ENCODE measurements at regions not wholly inside any gene's neighbourhood (a gene's known extent, or its start where the extent isn't known, plus 50 kb on each side); places are given as distances from the start of the nearest gene placed in this dataset.

DNA sequence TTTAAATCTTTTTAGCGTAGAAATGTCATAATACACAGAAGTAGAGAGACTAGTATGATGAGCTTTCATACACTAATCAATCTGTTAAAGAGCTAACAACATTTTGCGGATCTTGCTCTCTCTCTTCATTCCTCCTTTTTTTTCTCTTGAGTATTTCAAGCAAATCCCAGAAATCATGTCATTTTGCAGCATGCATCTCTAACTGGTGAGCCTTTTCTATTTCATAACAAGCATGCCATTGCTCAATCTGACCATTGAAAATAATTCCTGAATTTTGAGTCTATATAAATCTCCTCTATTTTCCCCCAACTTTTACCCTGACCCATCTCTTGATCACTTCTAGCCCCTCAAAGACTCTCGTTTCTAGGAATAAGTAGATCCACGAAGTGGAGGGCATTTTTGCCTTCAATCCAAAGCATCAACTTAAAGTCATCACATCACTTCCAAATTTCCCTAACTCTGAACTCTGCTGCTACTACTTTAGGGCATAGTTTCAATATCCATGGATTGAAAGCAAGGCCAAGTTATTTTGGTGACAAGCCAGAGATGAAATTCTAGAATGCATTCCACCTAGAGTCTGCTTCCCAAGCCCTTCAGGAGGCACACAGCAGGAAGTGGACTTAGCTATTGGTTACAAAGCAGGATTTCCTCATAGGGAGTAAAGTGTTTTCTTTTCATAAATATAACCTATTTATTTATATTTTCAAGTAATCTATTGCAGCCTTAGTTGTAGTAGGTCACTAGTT, 253.5 kb upstream of the ZPLD1 start:
- H3K4me3 ChIP-seq (ENCODE audit: low read depth, low read length) = no peak overlapping the region
- TF ChIP-seq, protein P1, sequence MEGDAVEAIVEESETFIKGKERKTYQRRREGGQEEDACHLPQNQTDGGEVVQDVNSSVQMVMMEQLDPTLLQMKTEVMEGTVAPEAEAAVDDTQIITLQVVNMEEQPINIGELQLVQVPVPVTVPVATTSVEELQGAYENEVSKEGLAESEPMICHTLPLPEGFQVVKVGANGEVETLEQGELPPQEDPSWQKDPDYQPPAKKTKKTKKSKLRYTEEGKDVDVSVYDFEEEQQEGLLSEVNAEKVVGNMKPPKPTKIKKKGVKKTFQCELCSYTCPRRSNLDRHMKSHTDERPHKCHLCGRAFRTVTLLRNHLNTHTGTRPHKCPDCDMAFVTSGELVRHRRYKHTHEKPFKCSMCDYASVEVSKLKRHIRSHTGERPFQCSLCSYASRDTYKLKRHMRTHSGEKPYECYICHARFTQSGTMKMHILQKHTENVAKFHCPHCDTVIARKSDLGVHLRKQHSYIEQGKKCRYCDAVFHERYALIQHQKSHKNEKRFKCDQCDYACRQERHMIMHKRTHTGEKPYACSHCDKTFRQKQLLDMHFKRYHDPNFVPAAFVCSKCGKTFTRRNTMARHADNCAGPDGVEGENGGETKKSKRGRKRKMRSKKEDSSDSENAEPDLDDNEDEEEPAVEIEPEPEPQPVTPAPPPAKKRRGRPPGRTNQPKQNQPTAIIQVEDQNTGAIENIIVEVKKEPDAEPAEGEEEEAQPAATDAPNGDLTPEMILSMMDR (conservative IDR thresholded peaks at IDR 0.05; ENCODE audit: low read depth, low read length) = no peak
- DNase-seq (ENCODE audit: low read depth) = peak; percentile 97

DNA sequence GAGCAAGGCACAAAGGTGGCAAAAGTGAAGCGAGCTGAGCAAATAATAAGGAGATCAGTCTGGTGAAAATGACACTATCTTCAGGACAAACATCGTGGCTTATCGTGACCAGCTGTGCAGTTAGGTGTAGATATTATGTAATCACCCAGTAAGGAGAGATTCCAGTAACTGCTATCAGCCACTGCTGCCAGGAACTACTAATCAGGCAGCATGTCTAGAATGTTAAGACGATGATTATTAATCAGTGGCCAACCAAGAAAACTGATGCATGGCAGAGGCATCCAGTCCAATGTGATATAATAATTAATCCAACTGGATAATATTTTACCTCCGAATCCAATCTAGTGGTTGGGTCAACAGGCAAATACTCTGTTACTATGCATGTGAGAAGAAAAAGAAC, 252.7 kb upstream of the ZPLD1 start:
- no peak overlapping the region for H3K4me3 ChIP-seq (ENCODE audit: low read depth, low read length)

DNA sequence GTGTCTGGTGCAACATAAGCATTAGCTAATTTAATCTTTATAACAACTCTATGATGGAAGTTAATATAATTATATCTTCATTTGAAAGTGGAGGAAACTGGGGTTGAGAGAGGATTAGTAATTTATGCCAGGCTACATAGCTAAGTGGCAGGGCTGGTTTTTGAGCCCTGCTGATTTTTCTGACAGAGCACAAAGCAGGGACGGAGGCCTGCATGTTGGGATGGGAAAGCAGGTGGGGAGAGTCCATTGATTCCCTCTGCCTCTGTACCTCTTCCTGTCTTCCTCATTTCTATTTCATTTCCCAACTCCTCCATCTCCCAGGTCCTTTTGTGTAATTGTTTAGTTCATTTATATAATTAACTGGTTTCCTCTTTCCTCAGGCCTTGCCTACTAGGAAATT, 251.6 kb upstream of the ZPLD1 start:
- no peak for DNase-seq (ENCODE audit: low read depth)
- TF ChIP-seq, protein P1 (conservative IDR thresholded peaks at IDR 0.05; ENCODE audit: low read depth, low read length) = no peak
- H3K4me3 ChIP-seq (ENCODE audit: low read depth, low read length) = no peak overlapping the region

More for the DNA sequence above, 252.7 kb upstream of the ZPLD1 start:
- TF ChIP-seq, protein P1 (conservative IDR thresholded peaks at IDR 0.05; ENCODE audit: low read depth, low read length) = no peak
- peak; percentile 79 for DNase-seq (ENCODE audit: low read depth)

DNA sequence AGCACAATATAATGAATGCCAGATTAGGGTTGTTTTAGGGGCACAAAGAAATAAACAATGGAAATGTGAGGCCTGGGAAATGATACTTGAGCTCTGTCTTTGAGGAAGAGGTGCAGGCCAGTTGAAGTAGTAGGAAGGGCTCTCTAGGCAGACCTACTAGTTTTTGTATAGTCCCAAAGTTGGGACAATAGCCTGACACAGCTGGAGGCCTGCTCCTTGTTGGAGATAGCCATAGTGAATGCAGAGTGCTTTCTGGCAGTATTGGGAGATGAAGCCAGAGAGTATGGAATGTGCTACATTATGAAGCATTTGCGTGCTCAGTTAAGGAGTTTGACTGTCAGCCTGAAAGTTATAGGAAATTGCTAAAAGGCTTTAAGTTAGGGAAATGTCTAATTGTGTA, 251.2 kb upstream of the ZPLD1 start:
- no peak overlapping the region for H3K4me3 ChIP-seq (ENCODE audit: low read depth, low read length)
- no peak for DNase-seq (ENCODE audit: low read depth)
- TF ChIP-seq, protein P1 (conservative IDR thresholded peaks at IDR 0.05; ENCODE audit: low read depth, low read length) = no peak

DNA sequence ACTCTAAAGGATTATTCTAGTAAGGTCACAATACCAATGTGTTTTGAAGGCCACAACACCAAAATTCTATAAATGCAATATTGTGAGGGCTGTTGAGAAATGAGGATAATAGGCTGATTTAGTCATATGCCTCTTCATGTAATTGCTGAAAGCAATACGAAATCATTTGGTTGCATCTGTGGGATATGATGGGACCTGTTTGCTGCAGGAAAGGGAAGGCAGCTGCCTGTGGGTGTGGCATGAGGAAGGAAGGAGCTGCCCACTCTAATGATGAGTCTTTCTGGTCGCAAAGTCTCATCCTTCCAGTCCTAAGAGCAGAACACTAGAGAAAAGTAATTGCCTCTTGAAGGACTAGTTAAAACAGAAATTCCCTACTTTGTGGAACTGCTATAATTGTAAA, 245.3 kb upstream of the ZPLD1 start:
- TF ChIP-seq, protein P1 (conservative IDR thresholded peaks at IDR 0.05; ENCODE audit: low read depth, low read length) = no peak
- no peak overlapping the region for H3K4me3 ChIP-seq (ENCODE audit: low read depth, low read length)

DNA sequence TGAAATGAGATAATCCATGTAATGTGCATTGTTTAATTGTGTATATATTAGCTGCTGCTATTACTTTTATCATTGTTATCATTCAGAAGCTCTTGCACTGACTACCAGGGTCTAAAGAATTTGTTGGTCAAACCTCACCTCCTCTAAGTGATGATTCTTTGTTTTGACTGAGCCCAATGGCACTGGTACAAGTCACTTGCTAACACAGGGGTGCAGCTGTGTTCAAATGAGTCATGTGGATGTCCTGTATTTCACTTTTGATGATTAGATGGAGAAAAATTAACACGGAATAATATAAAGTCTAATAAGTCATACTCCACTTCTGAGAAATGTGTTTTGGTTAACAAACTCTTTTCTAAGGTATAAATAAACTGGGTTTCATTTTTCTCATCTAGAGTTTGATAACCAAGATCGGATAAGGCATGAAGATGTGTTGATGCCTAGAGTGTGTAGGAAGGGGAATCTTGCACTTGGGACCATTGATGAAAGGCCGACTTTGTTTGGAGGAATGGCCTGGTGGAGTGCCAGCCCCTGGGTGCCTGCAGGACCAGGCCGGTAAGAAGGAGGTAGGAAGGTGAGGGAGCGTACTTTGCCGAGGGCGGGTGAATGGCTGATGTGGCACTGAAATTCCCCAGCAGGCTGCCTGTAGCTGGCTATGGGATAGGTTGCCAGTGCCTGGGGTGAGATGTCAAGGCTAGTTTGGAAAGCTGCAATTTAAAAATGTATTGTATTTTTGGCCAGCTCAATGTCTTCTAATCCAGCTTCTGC, 244.7 kb upstream of the ZPLD1 start:
- no peak for DNase-seq (ENCODE audit: low read depth)
- TF ChIP-seq, protein P1 (conservative IDR thresholded peaks at IDR 0.05; ENCODE audit: low read depth, low read length) = no peak
- H3K4me3 ChIP-seq (ENCODE audit: low read depth, low read length) = no peak overlapping the region

More for the DNA sequence above, 245.3 kb upstream of the ZPLD1 start:
- no peak for DNase-seq (ENCODE audit: low read depth)
